Tibial nerve (tissue), 4 donors: ENCODE measurements at regions not wholly inside any gene's neighbourhood (a gene's known extent, or its start where the extent isn't known, plus 50 kb on each side); places are given as distances from the start of the nearest gene placed in this dataset.

Experiments
- DNase-seq, 2 donors: peaks; one replicate each; pipeline ENCODE4 v3.0.0-alpha.2; 2019; ENCODE audit warnings: low spot score in 2 of 2
- H3K27ac ChIP-seq, 4 donors: fragments of 200-600 bp; sonication (generic) in 3 of 4; one replicate each; pipeline ENCODE4 v1.5.1; 2017 to 2019; ENCODE audit warnings: mild to moderate bottlenecking in 1 of 4
- H3K27me3 ChIP-seq, 2 donors: fragments of 200-600 bp; sonication (generic) in 1 of 2; one replicate each; pipeline versions ENCODE4 v1.5.1 to v1.6.0; 2017 to 2019
- H3K36me3 ChIP-seq, 3 donors: fragments of 200-600 bp; sonication (generic); one replicate each; pipeline ENCODE4 v1.5.1; 2018 to 2019
- H3K4me1 ChIP-seq, 4 donors: fragments of 200-600 bp; sonication (generic) in 3 of 4; one replicate each; pipeline ENCODE4 v1.5.1; 2017 to 2019
- H3K4me3 ChIP-seq, 4 donors: fragments of 200-600 bp; sonication (generic) in 3 of 4; one replicate each; pipeline ENCODE4 v1.5.1; 2017 to 2019; ENCODE audit warnings: mild to moderate bottlenecking in 1 of 4, moderate library complexity in 1 of 4
- H3K9me3 ChIP-seq, 4 donors: fragments of 200-600 bp; sonication (generic) in 3 of 4; one replicate each; pipeline ENCODE4 v1.5.1; 2017 to 2019
- CTCF ChIP-seq, 5 experiments: fragments of 200-600 bp in 3 of 5; fragments of 450-650 bp in 2 of 5; sonication (generic) in 3 of 5; IDR thresholded peaks; one replicate each; pipeline ENCODE4 v1.5.1; 2016 to 2019; ENCODE audit warnings: antibody characterized with exemption in 5 of 5, mild to moderate bottlenecking in 3 of 5, moderate library complexity in 2 of 5
- EP300 ChIP-seq, 2 donors: sonication (generic); formaldehyde crosslinking; IDR thresholded peaks; one replicate each; pipeline ENCODE4 v1.6.1; 2017; ENCODE audit warnings: antibody characterized with exemption in 2 of 2, mild to moderate bottlenecking in 1 of 2
- POLR2A ChIP-seq, 2 donors: fragments of 450-650 bp; IDR thresholded peaks; one replicate each; pipeline ENCODE4 v1.6.1; 2017; ENCODE audit warnings: antibody characterized with exemption in 2 of 2, mild to moderate bottlenecking in 2 of 2, moderate library complexity in 2 of 2
- WGBS, 2 donors: methylation state at CpG; one replicate each; pipeline ENCODE4 v1.1.5; 2018; 5-methylcytosine and 5-hydroxymethylcytosine counted together

GRCh38 chr13:106821979-106822378 is 254.0 kb upstream of the ARGLU1 start:
- TF ChIP-seq EP300 (IDR thresholded peaks at IDR 0.05) (no peak), POLR2A (IDR thresholded peaks at IDR 0.05) (no peak), CTCF (IDR thresholded peaks at IDR 0.05) (no peak)
- Histone ChIP-seq H3K36me3 (no peaks in the 10 kb centered on the region), H3K27ac (no peak overlapping the region), H3K9me3 (peaks cover 0 to 10% (median 3%) of the 10 kb centered on the region in 4 donors), H3K4me1 (no peaks in the 10 kb centered on the region), H3K4me3 (no peak overlapping the region), H3K27me3 (no peaks in the 10 kb centered on the region)
- no peak for DNase-seq
- WGBS, 2 donors: 41 to 56% methylated on average over 8 of the region's 8 CpGs

- no peak overlapping the region for H3K27ac ChIP-seq
- no peaks in the 10 kb centered on the region for H3K27me3 ChIP-seq
- no peak for TF ChIP-seq EP300 (IDR thresholded peaks at IDR 0.05)
- TF ChIP-seq CTCF (IDR thresholded peaks at IDR 0.05): no peak
- no peak for TF ChIP-seq POLR2A (IDR thresholded peaks at IDR 0.05)
- no peak overlapping the region for H3K4me3 ChIP-seq
- no peak for DNase-seq
- WGBS, 2 donors: 83 to 86% methylated on average over 6 of the region's 6 CpGs
- no peaks in the 10 kb centered on the region for H3K36me3 ChIP-seq
- no peaks in the 10 kb centered on the region for H3K9me3 ChIP-seq
- H3K4me1 ChIP-seq: no peaks in the 10 kb centered on the region
Observed at GRCh38 chr13:106819413-106820180, 251.7 kb upstream of the ARGLU1 start.

DNA sequence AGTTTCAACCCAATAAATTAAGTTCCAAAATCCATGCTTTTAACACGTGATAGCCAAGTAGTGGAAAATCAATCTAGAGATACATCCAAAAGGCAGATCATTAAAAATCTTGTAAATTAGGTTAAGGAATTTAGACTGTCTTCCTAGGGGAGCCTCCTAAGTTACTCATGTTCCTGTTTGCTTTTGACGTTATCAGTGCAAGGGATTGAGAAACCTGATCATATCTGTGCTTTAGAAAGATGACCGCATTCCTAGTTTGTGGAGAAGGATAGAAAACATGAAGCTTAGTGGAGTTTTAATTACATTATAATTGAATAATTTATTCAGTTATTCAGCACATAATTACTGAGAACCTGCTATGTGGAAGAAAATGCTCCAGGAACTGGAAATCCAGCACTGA is 251.0 kb upstream of the ARGLU1 start:
- WGBS, 2 donors: 80% methylated on average over 3 of the region's 3 CpGs
- H3K27me3 ChIP-seq: no peaks in the 10 kb centered on the region
- H3K4me1 ChIP-seq: no peaks in the 10 kb centered on the region
- H3K4me3 ChIP-seq: no peak overlapping the region
- TF ChIP-seq POLR2A (IDR thresholded peaks at IDR 0.05): no peak
- TF ChIP-seq CTCF (IDR thresholded peaks at IDR 0.05): no peak
- no peak for TF ChIP-seq EP300 (IDR thresholded peaks at IDR 0.05)
- no peaks in the 10 kb centered on the region for H3K9me3 ChIP-seq
- no peak overlapping the region for H3K27ac ChIP-seq
- no peaks in the 10 kb centered on the region for H3K36me3 ChIP-seq
- DNase-seq: no peak

DNA sequence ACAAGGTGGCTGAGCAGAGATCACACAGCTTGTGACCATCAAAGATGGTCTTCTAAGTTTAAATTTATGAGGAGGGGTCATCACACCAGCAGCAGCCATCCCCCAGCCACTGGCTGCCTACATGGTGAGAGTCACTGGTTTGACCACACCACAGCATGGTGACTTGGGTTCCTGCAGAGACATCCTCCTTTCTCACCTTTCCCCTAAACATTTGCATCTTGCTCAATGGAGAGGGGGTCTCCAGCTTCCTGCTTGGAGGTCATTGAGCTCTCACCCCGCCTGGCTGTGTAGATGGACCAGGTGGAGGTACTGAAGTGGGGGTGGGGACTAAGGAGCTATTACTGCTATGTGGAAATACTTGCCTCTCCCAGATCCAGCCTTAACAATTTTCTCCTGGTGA is 247.6 kb upstream of the ARGLU1 start:
- Histone ChIP-seq H3K9me3 (no peaks in the 10 kb centered on the region), H3K4me3 (no peak overlapping the region), H3K36me3 (no peaks in the 10 kb centered on the region), H3K4me1 (no peaks in the 10 kb centered on the region), H3K27me3 (no peaks in the 10 kb centered on the region), H3K27ac (no peak overlapping the region)
- DNase-seq: no peak
- WGBS, 2 donors: 59 to 67% methylated on average over 1 of the region's 1 CpG
- TF ChIP-seq CTCF (IDR thresholded peaks at IDR 0.05): no peak
- no peak for TF ChIP-seq EP300 (IDR thresholded peaks at IDR 0.05)
- no peak for TF ChIP-seq POLR2A (IDR thresholded peaks at IDR 0.05)

- no peaks in the 10 kb centered on the region for H3K4me1 ChIP-seq
- no peaks in the 10 kb centered on the region for H3K36me3 ChIP-seq
- H3K9me3 ChIP-seq: no peaks in the 10 kb centered on the region
- no peak overlapping the region for H3K4me3 ChIP-seq
- no peak overlapping the region for H3K27ac ChIP-seq
- TF ChIP-seq EP300 (IDR thresholded peaks at IDR 0.05) (no peak), POLR2A (IDR thresholded peaks at IDR 0.05) (no peak), CTCF (IDR thresholded peaks at IDR 0.05) (no peak)
- 25 to 33% methylated on average over 1 of the region's 1 CpG for WGBS, 2 donors
- DNase-seq: no peak
- H3K27me3 ChIP-seq: no peaks in the 10 kb centered on the region
Observed at GRCh38 chr13:106814463-106814862, 246.5 kb upstream of the ARGLU1 start.
